AG09319 (cell line): ENCODE measurements at regions not wholly inside any gene's neighbourhood (a gene's known extent, or its start where the extent isn't known, plus 50 kb on each side); places are given as distances from the start of the nearest gene placed in this dataset.

Experiments used
- DNase-seq: peaks from one replicate; pipeline ENCODE4 v3.0.0-alpha.2; 2010; ENCODE audit warnings: low read depth; ENCODE audit errors: extremely low read depth
- CTCF ChIP-seq: IDR thresholded peaks from 2 replicates; pipeline ENCODE4 v1.5.1; 2011; ENCODE audit warnings: low read depth, mild to moderate bottlenecking, inconsistent platforms, low read length, moderate library complexity

- no peak for TF ChIP-seq CTCF
- no peak for DNase-seq
Observed at GRCh38 chr15:87579537-87579936, 677.0 kb downstream of the NTRK3 start.

DNA sequence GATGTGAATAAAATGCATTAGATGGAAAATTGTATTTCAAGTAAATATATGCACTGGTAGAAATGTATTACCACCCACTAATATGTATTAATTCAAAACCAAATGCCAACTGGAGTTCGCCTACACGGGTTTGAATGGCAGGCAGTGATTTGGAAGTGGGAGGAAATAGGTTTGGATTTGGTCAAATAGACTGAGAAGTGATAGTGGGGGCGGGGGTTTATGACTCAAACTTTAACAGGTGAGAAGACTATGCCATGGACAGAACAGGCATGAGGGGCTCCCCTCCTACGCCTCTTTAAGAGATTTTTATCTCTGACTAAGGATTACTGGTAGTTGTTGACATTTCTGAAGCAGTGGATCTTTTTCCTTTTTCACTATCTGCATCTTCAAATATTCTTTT is 677.8 kb downstream of the NTRK3 start:
- no peak for TF ChIP-seq CTCF
- DNase-seq: no peak

- DNase-seq: no peak
- TF ChIP-seq CTCF: no peak
Observed at GRCh38 chr15:87577336-87577735, 679.2 kb downstream of the NTRK3 start.

GRCh38 chr15:87576486-87577176 is 679.9 kb downstream of the NTRK3 start:
- DNase-seq: no peak
- TF ChIP-seq CTCF: no peak

GRCh38 chr15:87575896-87576473 is 680.6 kb downstream of the NTRK3 start:
- no peak for TF ChIP-seq CTCF
- no peak for DNase-seq

GRCh38 chr15:87573534-87573933 is 683.0 kb downstream of the NTRK3 start:
- TF ChIP-seq CTCF: no peak

GRCh38 chr15:87573039-87573438 is 683.5 kb downstream of the NTRK3 start:
- no peak for TF ChIP-seq CTCF
- no peak for DNase-seq

More at GRCh38 chr15:87573534-87573933, 683.0 kb downstream of the NTRK3 start:
- DNase-seq: no peak
